Calu3 (cell line): ENCODE measurements at regions not wholly inside any gene's neighbourhood (a gene's known extent, or its start where the extent isn't known, plus 50 kb on each side); places are given as distances from the start of the nearest gene placed in this dataset.

Experiments
- BruUV-seq: library from RNA; stranded (reverse); fragments of 400-500 nt; replicated peaks from 2 replicates; lab custom pipeline; 2021; lab: Mats Ljungman, UMichigan
- CTCF ChIA-PET: fragments of 300-600 bp; sonication (Branson Sonifier 250); formaldehyde crosslinking; loops from one replicate; lab custom pipeline; 2022; ENCODE audit warnings: antibody characterized with exemption; lab: Charles Lee
- DNase-seq: peaks from one replicate; pipeline ENCODE4 v3.0.0; 2022
- H3K27ac Mint-ChIP-seq: one replicate; pipeline ENCODE4 v1.8.0; 2022; ENCODE audit warnings: mixed read lengths; ENCODE audit not compliant: unreplicated experiment
- H3K27me3 Mint-ChIP-seq: one replicate; pipeline ENCODE4 v1.8.0; 2022; ENCODE audit warnings: mixed read lengths; ENCODE audit not compliant: unreplicated experiment
- H3K36me3 Mint-ChIP-seq: one replicate; pipeline ENCODE4 v1.8.0; 2022; ENCODE audit warnings: mild to moderate bottlenecking, moderate library complexity, mixed read lengths; ENCODE audit not compliant: insufficient read depth, unreplicated experiment
- H3K4me1 Mint-ChIP-seq: one replicate; pipeline ENCODE4 v1.8.0; 2022; ENCODE audit warnings: mild to moderate bottlenecking, low read depth, mixed read lengths; ENCODE audit not compliant: unreplicated experiment
- H3K4me3 Mint-ChIP-seq: one replicate; pipeline ENCODE4 v1.8.0; 2022; ENCODE audit warnings: mild to moderate bottlenecking, low read depth, moderate library complexity, mixed read lengths; ENCODE audit not compliant: unreplicated experiment
- H3K9me3 Mint-ChIP-seq: one replicate; pipeline ENCODE4 v1.8.0; 2022; ENCODE audit warnings: low read depth, mixed read lengths; ENCODE audit not compliant: unreplicated experiment
- CTCF ChIP-seq: fragments of 200-600 bp; IDR thresholded peaks from one replicate; pipeline ENCODE4 v1.8.0; 2022; ENCODE audit warnings: antibody characterized with exemption; ENCODE audit not compliant: unreplicated experiment
- intact Hi-C: fragments of 100-400 bp; cut with micrococcal nuclease; formaldehyde crosslinking; loops from one replicate; pipeline ENCODE4 v1.10.0; 2022; ENCODE audit not compliant: unreplicated experiment

- H3K9me3 Mint-ChIP-seq: no peaks in the 10 kb centered on the region
- H3K4me3 Mint-ChIP-seq: no peak overlapping the region
- intact Hi-C loops: no loop called here
Measured at GRCh38 chr4:67035501-67035900, 509.8 kb downstream of the CENPC start.

GRCh38 chr4:67030636-67031035 lies 514.7 kb downstream of the CENPC start:
- no peak for TF ChIP-seq CTCF
- Mint-ChIP-seq H3K4me1 (peaks cover 3% of the 10 kb centered on the region), H3K4me3 (no peak overlapping the region), H3K27ac (no peak overlapping the region), H3K9me3 (no peaks in the 10 kb centered on the region), H3K27me3 (no peaks in the 10 kb centered on the region), H3K36me3 (no peaks in the 10 kb centered on the region)
- CTCF ChIA-PET: no interaction called here
- DNase-seq: no peak
- intact Hi-C loops: no loop called here
- no TSS peak for BruUV-seq

More at GRCh38 chr4:67035501-67035900, 509.8 kb downstream of the CENPC start:
- BruUV-seq: no TSS peak
- Mint-ChIP-seq H3K4me1 (peaks cover 10% of the 10 kb centered on the region), H3K27ac (no peak overlapping the region), H3K27me3 (no peaks in the 10 kb centered on the region), H3K36me3 (no peaks in the 10 kb centered on the region)
- CTCF ChIA-PET: interaction anchor here (1.1 kb wide), 1 partner anchor 61 kb away, joined by 3 read pairs; no protein-coding TSS in a partner anchor
- TF ChIP-seq CTCF: no peak
- DNase-seq: no peak

- peaks cover 23% of the 10 kb centered on the region for H3K4me1 Mint-ChIP-seq
- intact Hi-C loops: no loop called here
- no peak overlapping the region for H3K4me3 Mint-ChIP-seq
- no peak for DNase-seq
- no TSS peak for BruUV-seq
- peaks cover 20% of the 10 kb centered on the region for H3K9me3 Mint-ChIP-seq
- no peaks in the 10 kb centered on the region for H3K27me3 Mint-ChIP-seq
- no peak for TF ChIP-seq CTCF
- no peak overlapping the region for H3K27ac Mint-ChIP-seq
- CTCF ChIA-PET: no interaction called here
- H3K36me3 Mint-ChIP-seq: no peaks in the 10 kb centered on the region
Measured at GRCh38 chr4:67020438-67020797, 524.9 kb downstream of the CENPC start.

- Mint-ChIP-seq H3K27ac (no peak overlapping the region), H3K4me1 (peaks cover 23% of the 10 kb centered on the region), H3K36me3 (no peaks in the 10 kb centered on the region), H3K27me3 (no peaks in the 10 kb centered on the region), H3K4me3 (no peak overlapping the region), H3K9me3 (peaks cover 21% of the 10 kb centered on the region)
- no peak for TF ChIP-seq CTCF
- CTCF ChIA-PET: no interaction called here
- intact Hi-C loops: no loop called here
- no TSS peak for BruUV-seq
- DNase-seq: no peak
Measured at GRCh38 chr4:67019686-67020437, 525.4 kb downstream of the CENPC start.
